Activated CD8-positive, alpha-beta memory T cell treated with anti-CD3 and anti-CD28 coated beads for 48 hours (primary cell): ENCODE measurements at regions not wholly inside any gene's neighbourhood (a gene's known extent, or its start where the extent isn't known, plus 50 kb on each side); places are given as distances from the start of the nearest gene placed in this dataset.

ENCODE experiments used
- DNase-seq, 3 experiments: peaks; one replicate each; pipeline ENCODE4 v3.0.0-alpha.2; 2020; ENCODE audit warnings: low read depth in 2 of 3, low spot score in 2 of 3

- no peak for DNase-seq
Observed at GRCh38 chr4:62194342-62194741, 994.2 kb downstream of the ADGRL3 start.

GRCh38 chr4:62193761-62194160 lies 993.6 kb downstream of the ADGRL3 start:
- no peak for DNase-seq

GRCh38 chr4:62191451-62192240 lies 991.5 kb downstream of the ADGRL3 start:
- DNase-seq: no peak

- DNase-seq: no peak
Observed at GRCh38 chr4:62170235-62170634, 970.1 kb downstream of the ADGRL3 start.

- no peak for DNase-seq
Observed at GRCh38 chr4:62168681-62169080, 968.6 kb downstream of the ADGRL3 start.

- DNase-seq: no peak
Observed at GRCh38 chr4:62162606-62163005, 962.5 kb downstream of the ADGRL3 start.

- no peak for DNase-seq
Observed at GRCh38 chr4:62161446-62161845, 961.3 kb downstream of the ADGRL3 start.

- no peak for DNase-seq
Observed at GRCh38 chr4:62159876-62160275, 959.8 kb downstream of the ADGRL3 start.

- no peak for DNase-seq
Observed at GRCh38 chr4:62159306-62159705, 959.2 kb downstream of the ADGRL3 start.

GRCh38 chr4:62156205-62156604 lies 956.1 kb downstream of the ADGRL3 start:
- DNase-seq: no peak

- no peak for DNase-seq
Observed at GRCh38 chr4:62145276-62145675, 945.1 kb downstream of the ADGRL3 start.

- no peak for DNase-seq
Observed at GRCh38 chr4:62144431-62144830, 944.3 kb downstream of the ADGRL3 start.

- DNase-seq: no peak
Observed at GRCh38 chr4:62135565-62136156, 935.5 kb downstream of the ADGRL3 start.

GRCh38 chr4:62133977-62134376 lies 933.9 kb downstream of the ADGRL3 start:
- no peak for DNase-seq

GRCh38 chr4:62133101-62133897 lies 933.2 kb downstream of the ADGRL3 start:
- DNase-seq: no peak

- no peak for DNase-seq
Observed at GRCh38 chr4:62131049-62131448, 930.9 kb downstream of the ADGRL3 start.

- DNase-seq: no peak
Observed at GRCh38 chr4:62130637-62131036, 930.5 kb downstream of the ADGRL3 start.

GRCh38 chr4:62130230-62130629 lies 930.1 kb downstream of the ADGRL3 start:
- no peak for DNase-seq
